Endodermal cell (in vitro differentiated cells): ENCODE measurements at regions not wholly inside any gene's neighbourhood (a gene's known extent, or its start where the extent isn't known, plus 50 kb on each side); places are given as distances from the start of the nearest gene placed in this dataset.

Source experiments
- DNase-seq: peaks from one replicate; pipeline ENCODE4 v3.0.0-alpha.2; 2017
- H3K27ac ChIP-seq: 2 replicates; pipeline ENCODE4 v1.5.1; 2013; ENCODE audit warnings: mild to moderate bottlenecking, low read depth, low read length, moderate library complexity
- H3K27me3 ChIP-seq: 2 replicates; pipeline ENCODE4 v1.6.1; 2013; ENCODE audit warnings: mild to moderate bottlenecking, low read length, moderate library complexity; ENCODE audit not compliant: insufficient read depth, control insufficient read depth, poor library complexity, severe bottlenecking
- H3K36me3 ChIP-seq: 2 replicates; pipeline ENCODE4 v1.7.0; 2013; ENCODE audit warnings: mild to moderate bottlenecking, low read length, moderate library complexity; ENCODE audit not compliant: control insufficient read depth, insufficient read depth
- H3K4me1 ChIP-seq: one replicate; pipeline ENCODE4 v1.7.0; 2013; ENCODE audit warnings: low read length; ENCODE audit not compliant: control insufficient read depth, insufficient read depth
- H3K4me3 ChIP-seq: 2 replicates; pipeline ENCODE4 v1.5.1; 2013; ENCODE audit warnings: mild to moderate bottlenecking, low read length, moderate library complexity
- H3K9ac ChIP-seq: 2 replicates; pipeline ENCODE4 v1.6.1; 2013; ENCODE audit warnings: mild to moderate bottlenecking, low read length, moderate library complexity; ENCODE audit not compliant: poor library complexity, severe bottlenecking; ENCODE audit errors: extremely low read depth
- H3K9me3 ChIP-seq: 2 replicates; pipeline ENCODE4 v1.6.1; 2013; ENCODE audit warnings: mild to moderate bottlenecking, low read length, moderate library complexity; ENCODE audit not compliant: control insufficient read depth
- H3K27ac Mint-ChIP-seq: 2 replicates; pipeline ENCODE4 v1.8.0; 2020; ENCODE audit warnings: mixed read lengths
- H3K27me3 Mint-ChIP-seq: 2 replicates; pipeline ENCODE4 v1.8.0; 2021; ENCODE audit warnings: mild to moderate bottlenecking, mixed read lengths; ENCODE audit not compliant: insufficient read depth
- H3K36me3 Mint-ChIP-seq: 2 replicates; pipeline ENCODE4 v1.8.0; 2020; ENCODE audit warnings: low read depth, mixed read lengths
- H3K4me1 Mint-ChIP-seq: 2 replicates; pipeline ENCODE4 v1.8.0; 2020; ENCODE audit warnings: mixed read lengths
- H3K4me3 Mint-ChIP-seq: 2 replicates; pipeline ENCODE4 v1.8.0; 2020; ENCODE audit warnings: mild to moderate bottlenecking, moderate library complexity, mixed read lengths
- H3K9me3 Mint-ChIP-seq: 2 replicates; pipeline ENCODE4 v1.8.0; 2020; ENCODE audit warnings: mild to moderate bottlenecking, mixed read lengths
- WGBS, 2 experiments: methylation state at CpG; one replicate each; pipeline versions ENCODE4 v1.1.5 to v1.1.7; 2013; ENCODE audit warnings: missing lambda C conversion rate in 2 of 2, mixed read lengths in 1 of 2; ENCODE audit not compliant: insufficient coverage in 1 of 2, insufficient read length in 1 of 2; 5-methylcytosine and 5-hydroxymethylcytosine counted together
- TF ChIP-seq, protein P1 (sequence below): fragments of 200-600 bp; sonication (generic); conservative IDR thresholded peaks from 2 replicates; pipeline ENCODE4 v1.5.0; 2021; ENCODE audit warnings: antibody characterized with exemption, mild to moderate bottlenecking

DNA sequence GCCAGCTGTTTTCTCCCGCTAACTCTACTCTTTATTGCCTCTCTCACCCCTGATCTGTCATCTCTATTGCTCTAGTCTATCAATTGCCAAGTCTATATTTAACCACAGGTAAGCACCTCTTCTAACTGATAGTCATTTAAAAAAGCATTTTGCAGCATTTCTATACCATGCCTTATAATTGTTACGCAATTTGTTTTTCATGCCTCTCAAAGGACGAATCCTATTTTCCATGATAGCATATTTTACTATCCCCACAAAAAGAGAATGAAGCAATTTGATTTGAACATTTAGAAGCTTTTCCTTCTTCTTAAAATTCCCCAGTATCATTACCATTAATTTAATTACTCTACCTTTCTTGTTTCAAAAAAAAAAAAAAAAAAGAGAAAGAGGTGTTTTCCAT is 432.8 kb upstream of the ZP4 start:
- no peak overlapping the region for H3K4me3 Mint-ChIP-seq
- WGBS, 2 experiments = 93 to 94% methylated on average over 2 to 3 of the region's 3 CpGs
- no peaks in the 10 kb centered on the region for H3K27me3 Mint-ChIP-seq
- no peaks in the 10 kb centered on the region for H3K27me3 ChIP-seq
- H3K4me3 ChIP-seq = no peak overlapping the region
- H3K4me1 ChIP-seq = no peaks in the 10 kb centered on the region
- H3K9ac ChIP-seq = no peak overlapping the region
- H3K27ac ChIP-seq = no peak overlapping the region
- DNase-seq = no peak
- no peaks in the 10 kb centered on the region for H3K36me3 ChIP-seq
- H3K36me3 Mint-ChIP-seq = peaks cover 3% of the 10 kb centered on the region
- no peak overlapping the region for H3K27ac Mint-ChIP-seq
- H3K4me1 Mint-ChIP-seq = no peaks in the 10 kb centered on the region
- TF ChIP-seq, protein P1, sequence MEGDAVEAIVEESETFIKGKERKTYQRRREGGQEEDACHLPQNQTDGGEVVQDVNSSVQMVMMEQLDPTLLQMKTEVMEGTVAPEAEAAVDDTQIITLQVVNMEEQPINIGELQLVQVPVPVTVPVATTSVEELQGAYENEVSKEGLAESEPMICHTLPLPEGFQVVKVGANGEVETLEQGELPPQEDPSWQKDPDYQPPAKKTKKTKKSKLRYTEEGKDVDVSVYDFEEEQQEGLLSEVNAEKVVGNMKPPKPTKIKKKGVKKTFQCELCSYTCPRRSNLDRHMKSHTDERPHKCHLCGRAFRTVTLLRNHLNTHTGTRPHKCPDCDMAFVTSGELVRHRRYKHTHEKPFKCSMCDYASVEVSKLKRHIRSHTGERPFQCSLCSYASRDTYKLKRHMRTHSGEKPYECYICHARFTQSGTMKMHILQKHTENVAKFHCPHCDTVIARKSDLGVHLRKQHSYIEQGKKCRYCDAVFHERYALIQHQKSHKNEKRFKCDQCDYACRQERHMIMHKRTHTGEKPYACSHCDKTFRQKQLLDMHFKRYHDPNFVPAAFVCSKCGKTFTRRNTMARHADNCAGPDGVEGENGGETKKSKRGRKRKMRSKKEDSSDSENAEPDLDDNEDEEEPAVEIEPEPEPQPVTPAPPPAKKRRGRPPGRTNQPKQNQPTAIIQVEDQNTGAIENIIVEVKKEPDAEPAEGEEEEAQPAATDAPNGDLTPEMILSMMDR = no peak
- no peaks in the 10 kb centered on the region for H3K9me3 ChIP-seq
- H3K9me3 Mint-ChIP-seq = peaks cover 23% of the 10 kb centered on the region

DNA sequence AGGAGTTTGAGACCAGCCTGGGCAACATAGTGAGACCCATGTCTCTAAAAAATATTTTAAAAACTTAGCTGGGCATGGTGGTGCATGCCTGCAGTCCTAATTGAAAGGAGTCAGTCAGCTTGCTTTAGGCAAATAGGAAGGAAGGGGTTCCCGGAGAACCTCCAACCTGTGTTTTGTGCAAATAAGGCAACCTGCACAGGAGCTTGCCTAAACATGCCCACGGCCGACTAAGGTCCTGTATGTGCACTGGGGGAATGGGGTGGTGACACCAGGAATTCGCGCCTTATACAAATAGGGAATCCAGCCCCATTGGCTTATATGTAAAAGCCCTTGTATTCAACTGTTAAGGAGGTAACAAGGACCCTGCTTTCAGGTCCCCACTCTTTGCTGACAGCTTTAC is 429.2 kb upstream of the ZP4 start:
- TF ChIP-seq, protein P1 = no peak
- H3K4me1 ChIP-seq = no peaks in the 10 kb centered on the region
- no peaks in the 10 kb centered on the region for H3K36me3 Mint-ChIP-seq
- H3K27ac Mint-ChIP-seq = no peak overlapping the region
- no peak overlapping the region for H3K27ac ChIP-seq
- no peak overlapping the region for H3K4me3 ChIP-seq
- no peak overlapping the region for H3K9ac ChIP-seq
- no peaks in the 10 kb centered on the region for H3K4me1 Mint-ChIP-seq
- H3K27me3 ChIP-seq = no peaks in the 10 kb centered on the region
- WGBS, 2 experiments = 67 to 75% methylated on average over 4 to 5 of the region's 5 CpGs
- H3K9me3 Mint-ChIP-seq = peaks cover 1% of the 10 kb centered on the region
- H3K4me3 Mint-ChIP-seq = no peak overlapping the region
- no peaks in the 10 kb centered on the region for H3K9me3 ChIP-seq
- DNase-seq = no peak
- H3K27me3 Mint-ChIP-seq = no peaks in the 10 kb centered on the region
- no peaks in the 10 kb centered on the region for H3K36me3 ChIP-seq

GRCh38 chr1:238318294-238319110 is 427.8 kb upstream of the ZP4 start:
- Histone ChIP-seq H3K36me3 (no peaks in the 10 kb centered on the region), H3K9me3 (no peaks in the 10 kb centered on the region), H3K27me3 (no peaks in the 10 kb centered on the region), H3K27ac (no peak overlapping the region), H3K4me3 (no peak overlapping the region), H3K9ac (no peak overlapping the region), H3K4me1 (no peaks in the 10 kb centered on the region)
- TF ChIP-seq, protein P1 = no peak
- DNase-seq = no peak
- Mint-ChIP-seq H3K4me1 (no peaks in the 10 kb centered on the region), H3K36me3 (no peaks in the 10 kb centered on the region), H3K27me3 (no peaks in the 10 kb centered on the region), H3K4me3 (no peak overlapping the region), H3K27ac (no peak overlapping the region), H3K9me3 (peaks cover 1% of the 10 kb centered on the region)
- 98 to 100% methylated on average over 1 to 3 of the region's 4 CpGs for WGBS, 2 experiments
